H4 (cell line): ENCODE measurements at regions not wholly inside any gene's neighbourhood (a gene's known extent, or its start where the extent isn't known, plus 50 kb on each side); places are given as distances from the start of the nearest gene placed in this dataset.

Source experiments
- DNase-seq: peaks from one replicate; pipeline ENCODE4 v3.0.0-alpha.2; 2015; ENCODE audit warnings: low spot score

GRCh38 chr2:140061240-140061639 is 1281.0 kb upstream of the NXPH2 start:
- no peak for DNase-seq

- DNase-seq = no peak
These were observed 1277.7 kb upstream of the NXPH2 start for GRCh38 chr2:140057928-140058327.

GRCh38 chr2:140041811-140042210 is 1261.6 kb upstream of the NXPH2 start:
- no peak for DNase-seq

GRCh38 chr2:140041239-140041638 is 1261.0 kb upstream of the NXPH2 start:
- DNase-seq = no peak

GRCh38 chr2:140033638-140034037 is 1253.4 kb upstream of the NXPH2 start:
- no peak for DNase-seq

GRCh38 chr2:140027966-140028365 is 1247.8 kb upstream of the NXPH2 start:
- DNase-seq = no peak

- DNase-seq = no peak
These were observed 1247.1 kb upstream of the NXPH2 start for GRCh38 chr2:140027320-140027719.

- DNase-seq = no peak
These were observed 1243.1 kb upstream of the NXPH2 start for GRCh38 chr2:140023291-140023690.

GRCh38 chr2:140018541-140018940 is 1238.4 kb upstream of the NXPH2 start:
- DNase-seq = no peak

GRCh38 chr2:140014204-140014546 is 1234.0 kb upstream of the NXPH2 start:
- DNase-seq = no peak

- no peak for DNase-seq
These were observed 1233.5 kb upstream of the NXPH2 start for GRCh38 chr2:140013545-140014203.

- no peak for DNase-seq
These were observed 1231.1 kb upstream of the NXPH2 start for GRCh38 chr2:140011287-140011686.

- no peak for DNase-seq
These were observed 1221.9 kb upstream of the NXPH2 start for GRCh38 chr2:140002110-140002509.

GRCh38 chr2:139992711-139993345 is 1212.6 kb upstream of the NXPH2 start:
- no peak for DNase-seq

GRCh38 chr2:139992078-139992477 is 1211.9 kb upstream of the NXPH2 start:
- DNase-seq = no peak

- DNase-seq = no peak
These were observed 1210.6 kb upstream of the NXPH2 start for GRCh38 chr2:139990646-139991335.

GRCh38 chr2:139969323-139969722 is 1189.1 kb upstream of the NXPH2 start:
- DNase-seq = no peak

GRCh38 chr2:139968588-139968987 is 1188.4 kb upstream of the NXPH2 start:
- no peak for DNase-seq

GRCh38 chr2:139967665-139968064 is 1187.5 kb upstream of the NXPH2 start:
- DNase-seq = no peak

GRCh38 chr2:139964721-139965440 is 1184.7 kb upstream of the NXPH2 start:
- DNase-seq = no peak

GRCh38 chr2:139963863-139964355 is 1183.7 kb upstream of the NXPH2 start:
- no peak for DNase-seq

- no peak for DNase-seq
These were observed 1169.2 kb upstream of the NXPH2 start for GRCh38 chr2:139949242-139949972.
